HK-2 (cell line): ENCODE measurements at regions not wholly inside any gene's neighbourhood (a gene's known extent, or its start where the extent isn't known, plus 50 kb on each side); places are given as distances from the start of the nearest gene placed in this dataset.
"Not testable (repeated sequence)": the region's sequence is repeated elsewhere in the genome, so short reads cannot be mapped to it uniquely, and the experiment has no call there.

ENCODE experiments used
- DNase-seq: peaks from one replicate; pipeline ENCODE4 v3.0.0-alpha.2; 2018; ENCODE audit not compliant: unreplicated experiment

DNA sequence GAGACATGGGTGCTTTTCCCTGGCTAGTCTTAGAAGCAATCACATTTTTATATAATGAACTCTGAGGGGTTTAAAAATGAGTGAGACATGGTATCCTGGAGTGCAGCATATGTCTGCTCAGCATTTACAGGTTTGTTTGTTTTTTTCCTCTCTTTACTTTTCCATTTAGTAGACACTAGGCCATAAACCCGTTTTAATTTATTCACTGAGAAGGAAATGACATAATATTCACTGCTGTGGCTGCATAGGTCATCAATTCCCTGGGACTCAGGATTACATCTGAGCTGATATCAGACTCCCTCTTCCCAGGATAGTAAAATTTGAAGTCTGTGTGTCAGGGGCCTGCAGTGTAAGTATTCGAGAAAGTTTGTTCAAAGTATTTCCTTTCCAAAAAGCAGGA, 178.9 kb upstream of the SPRY1 start:
- DNase-seq = no peak

DNA sequence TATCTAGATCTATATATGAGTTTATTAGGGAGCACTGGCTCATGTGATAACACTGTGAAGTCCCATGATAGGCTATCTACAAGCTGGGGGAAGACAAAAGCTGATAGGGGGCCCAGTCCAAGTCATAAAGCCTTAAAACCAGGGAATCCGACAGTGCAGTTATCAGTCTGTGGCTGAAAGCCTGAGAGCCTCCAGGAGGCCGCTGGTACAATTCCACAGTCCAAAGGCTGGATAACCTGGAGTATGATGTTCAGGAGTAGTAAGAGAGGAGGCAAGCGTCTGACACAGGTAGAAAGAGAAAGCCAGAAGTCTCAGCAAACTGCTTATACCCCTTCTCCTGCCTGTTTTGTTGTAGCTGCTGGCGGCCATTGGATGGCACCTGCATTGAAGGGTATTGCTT, 177.6 kb upstream of the SPRY1 start:
- DNase-seq = no peak

DNA sequence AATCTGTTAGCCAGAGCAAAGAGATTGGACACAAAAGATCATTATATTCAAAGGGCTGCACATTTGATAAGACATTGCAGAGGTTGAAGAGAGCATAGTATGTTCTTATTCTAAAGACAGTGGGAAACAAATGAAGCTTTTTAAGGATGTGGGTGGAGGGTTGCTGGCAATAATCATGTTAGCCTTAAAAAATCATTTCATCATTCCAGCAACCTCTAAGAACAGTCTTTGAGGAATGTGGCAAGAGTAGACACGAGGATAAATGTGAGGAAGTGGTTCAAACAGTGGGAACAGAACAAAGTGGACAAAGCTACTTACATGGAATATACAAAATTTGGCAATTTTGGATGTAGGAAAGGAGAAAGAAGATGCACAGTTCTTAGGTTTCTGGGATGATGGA, 167.3 kb upstream of the SPRY1 start:
- DNase-seq = no peak

DNA sequence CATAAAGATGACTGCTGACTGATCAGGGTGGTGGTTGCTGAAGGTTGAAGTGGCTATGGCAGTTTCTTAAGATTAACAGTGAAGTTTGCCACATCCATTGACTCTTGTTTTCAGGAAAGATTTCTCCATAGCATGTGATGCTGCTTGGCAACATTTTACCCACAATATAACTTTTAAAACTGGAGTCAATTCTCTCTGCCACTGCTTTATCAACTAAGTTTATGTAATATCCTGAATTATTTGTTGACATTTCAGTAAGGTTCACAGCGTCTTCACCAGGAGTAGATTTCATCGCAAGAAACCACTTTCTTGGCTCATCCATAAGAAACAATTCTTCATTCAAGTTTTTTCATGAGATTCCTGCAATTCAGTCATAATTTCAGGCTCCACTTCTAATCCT, 166.5 kb upstream of the SPRY1 start:
- DNase-seq = no peak

DNA sequence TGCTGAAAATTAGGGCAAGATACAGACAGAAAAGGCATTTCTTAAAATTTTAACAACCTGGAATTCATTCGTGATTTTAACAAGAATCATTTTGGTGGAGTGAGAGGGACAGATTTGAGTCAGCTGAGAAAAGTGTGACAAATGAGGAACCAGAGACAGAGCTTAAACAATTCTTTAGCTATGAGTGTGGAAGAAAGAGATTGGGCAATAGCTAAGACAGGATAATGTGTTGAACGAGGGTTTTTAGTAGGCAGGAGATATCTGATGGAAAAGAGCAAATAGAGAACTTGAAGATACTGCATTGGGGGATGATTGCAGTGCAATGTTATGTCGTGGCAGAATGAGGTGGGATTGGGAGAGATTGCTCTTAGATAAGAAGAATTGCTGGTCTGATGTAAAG, 164.2 kb upstream of the SPRY1 start:
- no peak for DNase-seq

DNA sequence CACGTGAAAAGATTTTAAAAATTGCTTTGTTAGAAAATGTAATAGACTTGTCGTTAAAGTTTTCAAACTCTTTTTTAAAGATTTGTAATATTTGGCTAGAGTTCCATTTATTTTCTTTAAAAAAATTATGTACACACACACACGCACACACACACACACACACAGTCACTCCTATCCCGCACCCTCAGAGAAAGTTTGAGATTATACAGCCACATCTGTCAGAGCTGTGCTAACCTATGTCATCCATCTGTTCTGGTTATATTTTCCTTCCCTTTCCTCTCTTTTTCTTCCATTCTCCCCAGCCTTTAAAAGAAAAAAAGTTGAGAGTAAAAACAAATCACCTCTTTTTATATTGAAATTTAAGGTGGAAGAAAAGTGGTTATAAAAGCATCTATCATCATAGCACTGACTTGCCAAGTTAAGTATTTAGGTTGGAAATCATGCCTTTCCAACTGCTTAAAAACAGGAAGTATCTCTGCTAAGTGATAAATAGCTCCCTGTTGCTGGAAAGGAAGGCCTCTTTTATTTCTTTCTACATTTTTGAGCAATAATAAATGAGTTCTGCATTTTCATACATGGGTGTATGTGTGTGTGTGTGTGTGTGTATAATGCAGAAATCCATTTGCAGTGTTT, 163.3 kb upstream of the SPRY1 start:
- no peak for DNase-seq

DNA sequence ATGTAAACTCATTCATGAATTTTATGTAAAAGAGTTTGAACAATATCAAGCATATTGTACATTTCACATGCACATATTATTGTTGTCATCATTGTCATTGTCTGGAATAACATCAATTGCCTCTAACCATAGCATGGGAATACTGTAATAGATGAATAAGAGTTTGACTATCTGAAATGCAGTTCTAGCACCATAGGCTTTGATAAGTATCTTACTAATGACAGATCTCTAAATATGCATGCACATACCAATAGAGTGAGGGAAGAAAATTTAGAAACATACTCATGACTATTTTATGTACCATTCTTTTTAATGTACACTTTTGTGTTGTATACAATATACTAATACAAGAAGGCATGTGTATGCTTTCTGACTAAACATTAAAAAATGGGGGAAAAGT, 161.6 kb upstream of the SPRY1 start:
- DNase-seq = no peak

DNA sequence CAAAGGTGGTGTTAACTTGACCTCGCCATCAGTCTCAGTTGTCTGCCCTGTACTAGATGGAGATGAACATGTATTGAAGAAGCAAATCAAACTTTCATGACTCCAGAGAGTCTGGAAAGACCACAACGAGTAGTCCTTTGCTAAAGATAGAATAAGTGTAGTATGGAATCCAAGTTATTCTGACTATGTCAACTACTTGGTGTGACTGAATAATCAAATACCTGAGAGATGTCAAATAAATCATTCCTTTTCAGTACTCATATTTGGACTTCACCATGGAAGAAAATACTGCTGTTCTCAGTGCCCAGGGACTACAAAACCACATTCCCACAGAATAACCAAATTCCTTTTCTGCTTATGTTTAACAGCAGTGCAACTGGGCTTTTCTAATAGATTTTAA, 161.2 kb upstream of the SPRY1 start:
- DNase-seq = no peak

DNA sequence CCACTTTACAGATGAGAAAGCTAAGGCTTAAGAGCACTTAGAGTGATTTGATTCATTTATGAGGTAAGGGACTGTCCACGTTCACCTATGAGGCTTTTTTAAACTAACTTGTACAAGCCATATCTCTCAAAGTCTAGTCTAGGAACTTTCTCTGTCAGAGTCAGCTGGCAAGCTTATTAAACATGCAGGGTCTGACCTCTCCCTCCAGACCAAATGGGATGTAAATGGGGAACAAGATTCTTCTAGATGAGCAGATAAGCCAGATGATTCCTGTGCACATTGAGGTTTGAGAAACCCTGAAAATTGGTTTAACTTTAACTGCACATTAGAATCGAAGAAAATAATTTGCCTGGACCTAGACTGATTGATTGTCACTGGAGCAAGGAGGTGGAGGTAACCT, 160.0 kb upstream of the SPRY1 start:
- no peak for DNase-seq

DNA sequence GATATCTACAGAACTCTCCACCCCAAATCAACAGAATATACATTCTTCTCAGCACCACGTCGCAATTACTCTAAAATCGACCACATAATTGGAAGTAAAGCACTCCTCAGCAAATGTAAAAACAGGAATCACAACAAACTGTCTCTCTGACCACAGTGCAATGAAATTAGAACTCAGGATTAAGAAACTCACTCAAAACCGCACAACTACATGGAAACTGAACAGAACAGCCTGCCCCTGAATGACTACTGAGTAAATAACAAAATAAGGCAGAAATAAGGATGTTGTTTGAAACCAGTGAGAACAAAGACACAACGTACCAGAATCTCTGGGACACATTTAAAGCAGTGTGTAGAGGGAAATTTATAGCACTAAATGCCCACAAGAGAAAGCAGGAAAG, 156.3 kb upstream of the SPRY1 start:
- not testable (repeated sequence) for DNase-seq

DNA sequence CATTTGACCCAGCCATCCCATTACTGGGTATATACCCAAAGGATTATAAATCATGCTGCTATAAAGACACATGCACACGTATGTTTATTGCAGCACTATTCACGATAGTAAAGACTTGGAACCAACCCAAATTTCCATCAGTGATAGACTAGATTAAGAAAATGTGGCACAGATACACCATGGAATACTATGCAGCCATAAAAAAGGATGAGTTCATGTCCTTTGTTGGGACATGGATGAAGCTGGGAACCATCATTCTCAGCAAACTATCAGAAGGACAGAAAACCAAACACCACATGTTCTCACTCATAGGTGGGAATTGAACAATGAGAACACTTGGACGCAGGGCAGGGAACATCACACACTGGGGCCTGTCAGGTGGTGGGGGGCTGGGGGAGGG, 153.4 kb upstream of the SPRY1 start:
- DNase-seq = not testable (repeated sequence)

DNA sequence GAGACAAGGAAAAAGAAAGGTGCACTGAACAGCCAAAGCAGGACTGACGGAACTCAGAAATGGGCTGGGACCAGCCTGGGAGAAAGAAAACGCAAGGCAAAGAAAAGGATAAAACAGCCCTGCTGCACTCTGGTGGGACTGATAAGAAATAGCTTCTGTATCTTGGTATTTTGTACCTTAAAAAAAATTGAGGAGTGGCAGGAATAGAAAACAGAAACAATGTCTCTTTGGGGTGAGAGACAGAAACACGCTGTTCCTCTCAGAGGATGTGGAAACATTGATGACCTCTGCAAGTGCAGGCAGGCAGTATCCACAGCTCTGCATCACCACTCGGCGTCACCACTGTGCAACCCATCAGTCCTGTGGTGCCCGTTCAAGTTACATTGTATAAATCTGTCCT, 152.5 kb upstream of the SPRY1 start:
- DNase-seq = no peak

DNA sequence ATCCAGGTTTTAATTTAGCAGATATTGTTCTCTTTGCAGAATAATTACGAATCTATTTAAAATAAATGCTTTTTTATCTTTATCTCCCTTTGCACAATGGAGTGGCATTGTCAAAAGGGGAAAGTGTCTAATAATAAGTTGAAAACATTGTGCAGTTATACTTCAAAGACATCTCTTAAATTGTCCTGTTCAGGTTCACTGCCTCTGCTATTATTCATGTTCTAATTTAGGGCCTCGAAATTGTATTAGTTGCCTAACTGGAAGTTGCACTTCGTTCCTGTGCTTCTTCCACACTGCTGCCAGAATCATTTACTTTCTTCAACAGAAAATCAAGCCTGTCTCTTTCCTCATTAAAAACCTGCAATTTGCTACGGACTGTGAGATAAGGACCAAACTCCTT, 150.5 kb upstream of the SPRY1 start:
- no peak for DNase-seq

DNA sequence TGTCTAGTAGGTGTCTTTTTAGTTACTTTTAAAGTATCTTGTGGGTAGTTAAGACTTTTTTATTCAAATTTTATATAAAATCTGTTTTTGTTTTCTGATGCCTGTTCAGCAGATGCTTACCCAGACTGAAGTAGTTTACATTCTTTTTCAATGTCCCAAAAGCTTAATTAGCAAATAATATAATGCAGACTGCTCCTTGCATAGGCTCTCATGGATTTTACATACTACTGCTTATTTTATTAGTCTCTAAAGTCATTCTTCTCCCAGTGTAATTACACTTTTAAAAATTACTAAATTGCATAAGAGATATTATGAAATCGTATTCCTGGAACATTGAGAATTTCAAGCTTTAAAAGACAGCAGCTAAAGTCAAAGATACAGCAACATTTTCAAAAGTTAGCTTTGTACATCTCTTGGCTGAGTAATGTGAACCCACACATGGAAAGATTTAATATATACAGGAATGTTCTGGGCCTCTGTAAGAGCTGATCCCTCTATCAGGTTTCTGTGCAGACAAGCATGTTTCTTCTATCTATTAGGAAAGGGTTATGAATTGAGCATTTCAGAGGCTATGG, 148.4 kb upstream of the SPRY1 start:
- DNase-seq = no peak

DNA sequence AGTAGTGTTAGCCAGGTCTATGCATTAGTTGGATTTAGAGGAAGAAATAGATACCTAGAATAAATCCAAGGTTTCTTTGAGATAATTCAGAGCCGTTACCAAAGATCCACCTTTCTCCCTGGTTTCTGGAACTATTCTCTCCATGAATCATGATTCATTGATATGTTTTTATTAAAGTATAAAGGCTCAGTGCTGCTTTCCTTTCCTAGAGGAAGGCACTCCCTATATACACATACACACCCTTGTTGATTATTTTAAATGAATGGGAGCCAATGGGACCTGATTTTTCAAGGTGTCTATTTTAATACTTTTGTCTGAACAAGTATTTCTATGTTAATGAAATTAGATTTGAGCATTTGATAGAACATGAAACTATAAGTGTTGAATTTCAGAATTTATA, 146.8 kb upstream of the SPRY1 start:
- DNase-seq = no peak

DNA sequence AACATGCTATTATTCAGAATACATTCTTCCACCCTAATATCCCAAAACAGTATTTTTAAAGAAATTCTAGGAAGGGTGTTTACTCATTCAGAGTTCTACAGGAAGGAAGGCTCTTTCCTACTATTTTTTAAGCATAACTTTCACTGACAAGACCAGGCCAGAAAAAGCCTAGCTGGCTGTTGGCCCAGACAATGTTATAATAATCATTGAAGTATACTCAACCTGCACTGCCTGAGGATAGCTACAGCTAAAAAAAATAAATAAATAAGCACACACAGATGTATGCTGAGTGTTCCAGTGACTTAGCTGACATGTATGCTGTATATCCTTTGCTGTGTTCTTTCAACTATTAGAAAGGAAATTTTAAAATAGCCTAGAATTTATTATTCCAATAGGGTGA, 145.8 kb upstream of the SPRY1 start:
- no peak for DNase-seq

DNA sequence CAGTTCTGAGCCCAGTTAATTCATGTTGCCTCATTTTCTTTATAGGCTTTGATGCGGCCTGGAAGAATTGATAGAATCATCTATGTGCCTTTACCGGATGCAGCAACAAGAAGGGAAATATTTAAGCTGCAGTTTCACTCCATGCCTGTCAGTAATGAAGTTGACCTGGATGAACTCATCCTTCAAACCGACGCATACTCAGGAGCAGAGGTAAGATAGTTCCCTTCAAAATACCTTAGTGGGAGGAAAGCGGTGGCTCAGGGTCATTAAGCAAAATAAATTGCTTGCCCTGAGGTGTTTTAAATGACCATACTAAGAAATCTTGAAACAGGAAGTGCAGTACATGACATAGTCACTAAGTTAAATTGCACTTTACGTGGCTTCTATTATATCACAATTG, 140.6 kb upstream of the SPRY1 start:
- no peak for DNase-seq

DNA sequence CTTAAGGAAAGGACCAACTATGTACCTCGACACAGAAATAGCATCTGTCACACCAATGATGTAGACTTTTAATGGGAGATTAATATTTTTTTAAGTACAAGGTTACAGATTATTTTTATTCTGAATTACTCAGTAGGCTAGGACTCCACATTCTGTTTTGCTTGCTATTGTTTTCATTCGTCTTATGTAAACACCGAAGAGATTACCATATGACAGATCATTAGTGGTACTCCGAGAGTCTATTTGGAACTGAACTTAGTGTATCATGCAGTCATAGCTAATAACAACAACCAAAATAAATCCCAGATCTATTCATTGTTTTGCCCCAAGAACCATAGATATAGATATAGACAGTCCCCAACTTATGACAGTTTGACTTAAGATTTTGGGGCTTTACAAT, 139.7 kb upstream of the SPRY1 start:
- DNase-seq = no peak

DNA sequence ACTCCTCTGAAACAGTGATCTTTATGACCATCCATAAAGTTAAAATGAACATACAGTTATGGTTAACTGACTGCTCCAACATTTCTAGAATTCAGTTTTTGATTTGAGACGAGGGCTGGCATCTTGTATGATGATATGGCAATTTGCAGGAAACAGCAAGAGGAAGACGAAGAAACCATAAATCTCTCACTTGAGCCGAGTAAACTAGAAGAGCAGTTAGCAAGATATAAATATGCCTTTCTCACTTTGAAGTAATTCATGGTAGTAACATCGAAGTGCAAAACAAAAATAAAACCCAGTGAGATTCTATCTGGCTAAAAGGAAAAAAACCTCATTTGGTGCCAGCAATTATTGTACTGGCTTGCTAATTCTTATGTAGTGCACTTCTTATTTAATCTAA, 139.0 kb upstream of the SPRY1 start:
- no peak for DNase-seq

DNA sequence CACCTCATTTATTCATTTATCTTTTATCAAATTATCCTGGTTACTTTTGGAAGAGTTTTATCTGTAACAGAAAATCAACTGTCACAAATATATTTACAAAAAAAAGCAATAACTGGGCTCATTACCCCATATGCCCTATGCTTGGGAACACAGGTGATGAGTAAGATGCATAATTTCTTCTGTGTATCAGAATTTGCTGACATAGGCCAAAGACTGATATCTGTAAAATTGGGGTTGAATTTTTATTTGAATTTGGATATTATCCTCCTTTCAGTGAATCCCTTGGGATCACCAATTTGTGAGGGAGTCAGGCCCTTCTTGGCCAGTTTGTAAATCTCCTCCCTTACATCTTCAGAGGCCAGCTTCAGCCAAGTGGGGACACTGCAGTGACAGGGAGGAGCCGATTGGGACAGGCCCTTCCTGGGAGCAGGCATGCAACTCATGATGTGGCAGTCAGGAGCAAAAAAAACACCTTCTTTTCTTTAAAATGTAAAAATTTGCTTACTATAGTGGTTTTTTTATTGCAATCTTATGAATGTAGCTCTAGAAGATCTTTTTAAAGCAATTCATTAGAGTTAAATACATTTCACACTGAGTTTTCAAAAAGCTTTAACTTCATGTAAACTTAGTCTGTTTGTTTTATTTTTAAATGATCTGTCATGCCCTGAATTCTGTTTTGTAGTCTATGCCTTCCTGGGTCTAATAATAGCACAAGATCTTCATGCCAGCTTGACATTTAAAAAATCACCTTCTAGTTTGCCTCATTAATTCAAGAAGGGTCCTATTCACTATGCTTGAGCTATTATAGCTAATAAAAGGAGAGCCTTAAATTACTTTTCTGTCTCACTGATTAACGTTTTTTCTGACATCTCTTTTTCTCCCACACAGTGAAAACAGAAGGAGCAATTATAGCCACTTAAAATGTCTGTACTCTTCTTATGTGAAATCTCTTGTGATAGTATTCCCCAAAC, 136.6 kb upstream of the SPRY1 start:
- DNase-seq = no peak

DNA sequence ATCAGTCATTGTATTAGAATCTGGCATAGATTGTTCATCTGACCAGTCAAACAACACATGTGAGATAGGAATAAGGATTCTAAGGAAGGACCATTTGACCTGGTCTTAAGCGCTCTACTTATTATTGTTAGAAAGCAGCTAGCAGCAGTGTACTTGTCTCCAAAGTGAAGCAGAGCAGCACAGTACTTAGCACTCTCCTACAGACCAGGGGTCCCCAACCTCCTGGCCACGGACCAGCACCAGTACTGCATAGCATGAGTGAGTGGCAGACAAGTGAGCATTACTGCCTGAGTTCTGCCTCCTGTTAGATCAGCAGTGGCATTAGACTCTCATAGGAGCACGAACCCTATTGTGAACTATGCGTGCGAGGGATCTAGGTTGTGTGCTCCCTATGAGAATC, 135.9 kb upstream of the SPRY1 start:
- DNase-seq = no peak

DNA sequence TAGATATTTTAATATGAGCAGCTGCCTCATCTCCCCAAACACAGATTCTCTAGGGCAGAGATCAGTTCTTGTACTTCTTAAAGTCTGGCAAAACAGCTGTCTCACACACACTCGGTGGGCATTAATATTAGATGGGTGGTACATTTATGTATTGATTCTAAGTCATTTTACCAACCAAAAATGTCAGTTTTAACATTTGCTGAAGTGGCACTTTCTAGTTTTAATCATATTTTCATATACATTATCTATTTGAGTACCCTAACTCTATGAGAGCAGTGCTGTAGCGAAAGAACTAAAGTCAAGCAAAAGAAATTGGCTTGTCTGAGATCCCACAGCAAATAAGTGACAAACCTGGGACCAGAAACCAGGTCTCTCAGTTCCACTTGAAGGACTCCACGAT, 134.5 kb upstream of the SPRY1 start:
- DNase-seq = no peak

DNA sequence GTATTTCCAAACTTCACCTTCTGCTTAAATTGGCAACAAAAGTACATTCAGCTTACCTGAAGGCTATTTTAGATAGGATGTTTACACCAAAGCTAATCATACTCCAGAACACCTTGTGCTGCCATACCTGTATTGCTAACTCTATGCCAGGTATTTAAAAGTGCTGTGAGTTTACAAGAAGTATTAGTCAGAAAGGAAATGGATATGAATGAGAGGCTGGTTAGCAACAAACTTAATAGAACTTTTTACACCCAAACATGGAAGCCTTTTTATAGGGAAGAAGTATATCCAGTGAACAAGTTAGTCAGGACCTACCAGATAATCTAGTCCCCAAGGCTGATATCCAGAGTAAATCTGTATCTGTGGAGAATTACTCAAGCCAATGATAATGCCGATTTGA, 131.2 kb upstream of the SPRY1 start:
- no peak for DNase-seq
